MCF 10A (cell line): ENCODE measurements at regions not wholly inside any gene's neighbourhood (a gene's known extent, or its start where the extent isn't known, plus 50 kb on each side); places are given as distances from the start of the nearest gene placed in this dataset.

Source experiments
- BruUV-seq: library from RNA; stranded (reverse); fragments of 400-500 nt; replicated peaks from 2 replicates; lab custom pipeline; 2021; lab: Mats Ljungman, UMichigan
- CTCF ChIA-PET: fragments of 300-600 bp; sonication (Branson Sonifier 250); formaldehyde crosslinking; extraction: SDS; loops from one replicate; lab custom pipeline; 2021; ENCODE audit warnings: antibody characterized with exemption, inconsistent platforms; lab: Yijun Ruan, JAX
- POLR2A ChIA-PET: fragments of 300-600, 350-650 bp; sonication (Branson Sonifier 250); formaldehyde crosslinking; extraction: SDS; loops from one replicate; lab custom pipeline; 2020; ENCODE audit warnings: antibody characterized with exemption, inconsistent platforms; lab: Yijun Ruan, JAX
- DNase-seq: peaks from one replicate; pipeline ENCODE4 v3.0.0-alpha.2; 2018; ENCODE audit not compliant: unreplicated experiment
- H3K27ac Mint-ChIP-seq: one replicate; pipeline ENCODE4 v1.8.0; 2022; ENCODE audit warnings: mild to moderate bottlenecking, low read depth, mixed read lengths; ENCODE audit not compliant: unreplicated experiment
- H3K27me3 Mint-ChIP-seq: one replicate; pipeline ENCODE4 v1.8.0; 2022; ENCODE audit warnings: mixed read lengths; ENCODE audit not compliant: insufficient read depth, unreplicated experiment
- H3K36me3 Mint-ChIP-seq: one replicate; pipeline ENCODE4 v1.8.0; 2022; ENCODE audit warnings: mild to moderate bottlenecking, moderate library complexity, mixed read lengths; ENCODE audit not compliant: insufficient read depth, unreplicated experiment
- H3K4me1 Mint-ChIP-seq: one replicate; pipeline ENCODE4 v1.8.0; 2022; ENCODE audit warnings: mixed read lengths; ENCODE audit not compliant: insufficient read depth, unreplicated experiment
- H3K4me3 Mint-ChIP-seq: one replicate; pipeline ENCODE4 v1.8.0; 2022; ENCODE audit warnings: mild to moderate bottlenecking, moderate library complexity, mixed read lengths; ENCODE audit not compliant: unreplicated experiment
- H3K9me3 Mint-ChIP-seq: one replicate; pipeline ENCODE4 v1.8.0; 2022; ENCODE audit warnings: mixed read lengths; ENCODE audit not compliant: unreplicated experiment
- CTCF ChIP-seq: fragments of 200-600 bp; IDR thresholded peaks from one replicate; pipeline ENCODE4 v1.8.0; 2022; ENCODE audit warnings: antibody characterized with exemption, mild to moderate bottlenecking; ENCODE audit not compliant: unreplicated experiment
- intact Hi-C: fragments of 100-400 bp; cut with micrococcal nuclease; formaldehyde crosslinking; loops from 2 replicates; pipeline ENCODE4 v1.14.1; 2022

- Mint-ChIP-seq H3K9me3 (no peaks in the 10 kb centered on the region), H3K4me3 (no peak overlapping the region), H3K27ac (no peak overlapping the region), H3K27me3 (no peaks in the 10 kb centered on the region), H3K4me1 (peaks cover 12% of the 10 kb centered on the region), H3K36me3 (no peaks in the 10 kb centered on the region)
- intact Hi-C loops: no loop called here
- TF ChIP-seq CTCF: no peak
- ChIA-PET CTCF (interaction anchor here (0.6 to 1.0 kb wide), 3 partner anchors 11 to 532 kb away, joined by 3 to 4 read pairs (median 3); no protein-coding TSS in a partner anchor), POLR2A (interaction anchor here (0.7 kb wide), 1 partner anchor 10 kb away, joined by 3 read pairs; no protein-coding TSS in a partner anchor)
- no peak for DNase-seq
- BruUV-seq: no TSS peak
Measured at GRCh38 chr3:65181391-65181871, 493.6 kb upstream of the ADAMTS9 start.

DNA sequence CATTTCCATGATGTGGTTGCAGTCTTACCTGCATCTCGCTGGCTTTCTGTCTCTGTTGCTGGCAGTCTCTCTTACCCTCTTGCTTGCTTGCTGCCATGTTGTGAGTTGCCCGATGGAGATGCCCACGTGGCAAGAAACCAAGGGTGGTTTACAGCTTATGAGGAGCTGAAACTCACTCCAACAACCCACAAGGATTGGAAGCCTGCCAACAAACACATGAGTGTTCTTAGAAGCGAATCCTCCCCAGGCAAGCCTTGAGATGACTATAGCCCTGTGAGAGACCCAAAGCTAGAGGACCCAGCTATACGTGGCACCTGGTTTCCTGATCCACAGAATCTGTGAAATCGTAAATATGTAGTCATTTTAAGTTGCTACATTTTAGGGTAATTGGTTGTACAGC lies 490.9 kb upstream of the ADAMTS9 start:
- Mint-ChIP-seq H3K27ac (no peak overlapping the region), H3K27me3 (no peaks in the 10 kb centered on the region), H3K9me3 (no peaks in the 10 kb centered on the region), H3K36me3 (no peaks in the 10 kb centered on the region), H3K4me1 (peaks cover 20% of the 10 kb centered on the region), H3K4me3 (no peak overlapping the region)
- intact Hi-C loops: no loop called here
- TF ChIP-seq CTCF: no peak
- DNase-seq: peak; percentile 67
- no TSS peak for BruUV-seq
- POLR2A ChIA-PET: interaction anchor here (0.7 kb wide), 1 partner anchor 32 kb away, joined by 3 read pairs; no protein-coding TSS in a partner anchor
- CTCF ChIA-PET: interaction anchor here (0.6 to 1.4 kb wide), 2 partner anchors 8 to 34 kb away, joined by 3 to 5 read pairs; no protein-coding TSS in a partner anchor

GRCh38 chr3:65177960-65178376 lies 490.2 kb upstream of the ADAMTS9 start:
- ChIA-PET CTCF (interaction anchor here (0.6 to 1.2 kb wide), 5 partner anchors 11 to 1946 kb away, joined by 3 read pairs; no protein-coding TSS in a partner anchor), POLR2A (interaction anchor here (0.7 to 0.9 kb wide), 3 partner anchors 31 to 645 kb away, joined by 3 read pairs; no protein-coding TSS in a partner anchor)
- BruUV-seq: no TSS peak
- no peak for DNase-seq
- intact Hi-C loops: no loop called here
- no peak for TF ChIP-seq CTCF
- H3K9me3 Mint-ChIP-seq: no peaks in the 10 kb centered on the region
- no peaks in the 10 kb centered on the region for H3K36me3 Mint-ChIP-seq
- no peak overlapping the region for H3K27ac Mint-ChIP-seq
- H3K4me1 Mint-ChIP-seq: peaks cover 20% of the 10 kb centered on the region
- H3K4me3 Mint-ChIP-seq: no peak overlapping the region
- no peaks in the 10 kb centered on the region for H3K27me3 Mint-ChIP-seq

- Mint-ChIP-seq H3K9me3 (no peaks in the 10 kb centered on the region), H3K4me3 (no peak overlapping the region), H3K27ac (no peak overlapping the region), H3K27me3 (no peaks in the 10 kb centered on the region), H3K36me3 (no peaks in the 10 kb centered on the region), H3K4me1 (peaks cover 30% of the 10 kb centered on the region)
- ChIA-PET POLR2A (no interaction called here), CTCF (interaction anchor here (0.7 kb wide), 1 partner anchor 36 kb away, joined by 4 read pairs; no protein-coding TSS in a partner anchor)
- TF ChIP-seq CTCF: no peak
- intact Hi-C loops: no loop called here
- no TSS peak for BruUV-seq
- DNase-seq: no peak
Measured at GRCh38 chr3:65174713-65175112, 486.9 kb upstream of the ADAMTS9 start.
